HG03378 (cell line): ENCODE measurements at regions not wholly inside any gene's neighbourhood (a gene's known extent, or its start where the extent isn't known, plus 50 kb on each side); places are given as distances from the start of the nearest gene placed in this dataset.

Experiments
- ATAC-seq: cut with Tn5 transposase; IDR thresholded peaks from one replicate; pipeline ENCODE4 v1.9.1; 2021; ENCODE audit warnings: mild to moderate bottlenecking, moderate library complexity; ENCODE audit not compliant: unreplicated experiment

DNA sequence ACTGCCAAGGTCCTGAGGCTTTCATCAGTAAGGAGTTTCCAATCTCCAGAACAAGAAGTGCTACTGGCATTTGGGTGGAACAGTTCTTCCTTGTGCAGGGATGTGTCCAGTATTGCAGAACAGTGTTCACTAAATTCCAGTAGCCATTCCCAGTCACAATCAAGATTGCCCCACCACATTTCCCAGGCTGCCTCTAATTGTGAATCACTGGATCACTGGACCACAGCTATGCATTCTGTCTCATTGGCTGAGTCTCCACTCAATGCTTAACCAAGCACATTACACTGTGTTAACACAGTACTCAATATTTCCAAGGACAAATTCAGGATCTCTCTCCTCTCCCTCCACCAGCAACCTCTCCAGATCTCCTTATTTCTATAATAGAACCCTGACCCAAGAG lies 160.2 kb upstream of the CCDC150 start:
- ATAC-seq: no peak

- no peak for ATAC-seq
Measured at GRCh38 chr2:196480653-196481323, 158.7 kb upstream of the CCDC150 start.

- ATAC-seq: no peak
Measured at GRCh38 chr2:196481324-196481697, 158.2 kb upstream of the CCDC150 start.

- ATAC-seq: no peak
Measured at GRCh38 chr2:196482119-196483065, 157.1 kb upstream of the CCDC150 start.

GRCh38 chr2:196486146-196486545 lies 153.4 kb upstream of the CCDC150 start:
- no peak for ATAC-seq

DNA sequence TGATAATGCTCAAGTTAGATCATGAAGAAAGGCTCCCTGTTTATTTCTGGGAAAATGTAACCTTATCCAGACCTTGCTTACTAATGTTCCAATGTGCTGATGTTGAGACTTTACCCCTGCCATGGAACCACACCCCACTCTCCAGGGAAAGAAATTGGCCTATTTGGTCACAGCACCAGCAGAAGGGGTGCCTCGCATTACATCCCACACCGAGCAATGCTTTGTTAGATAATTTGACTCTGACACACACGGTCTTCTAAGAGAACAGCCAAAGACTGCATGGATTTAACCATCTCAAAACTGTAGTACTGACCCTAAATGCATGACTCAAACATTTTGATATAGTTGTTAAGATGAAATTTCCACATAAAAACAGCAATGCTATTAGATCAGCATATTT lies 152.1 kb upstream of the CCDC150 start:
- ATAC-seq: no peak

DNA sequence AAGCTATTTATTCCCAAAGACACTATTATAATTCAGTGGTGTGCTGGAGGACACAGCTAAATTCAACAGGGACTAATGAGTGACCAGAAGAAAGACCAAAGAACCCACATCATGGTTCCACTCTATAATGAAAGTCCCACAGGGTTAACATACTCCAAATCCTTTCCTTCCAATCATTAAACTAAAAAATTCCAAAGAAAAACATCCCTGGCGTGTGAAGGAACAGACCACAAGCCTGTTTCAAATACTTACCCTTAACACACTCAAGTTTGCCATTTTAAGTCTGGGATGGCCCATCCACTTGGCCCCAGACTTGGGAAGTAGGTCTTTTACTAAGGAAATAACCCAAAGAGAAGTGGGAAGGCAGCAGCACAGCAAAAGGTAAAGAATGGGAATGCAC lies 150.1 kb upstream of the CCDC150 start:
- no peak for ATAC-seq

DNA sequence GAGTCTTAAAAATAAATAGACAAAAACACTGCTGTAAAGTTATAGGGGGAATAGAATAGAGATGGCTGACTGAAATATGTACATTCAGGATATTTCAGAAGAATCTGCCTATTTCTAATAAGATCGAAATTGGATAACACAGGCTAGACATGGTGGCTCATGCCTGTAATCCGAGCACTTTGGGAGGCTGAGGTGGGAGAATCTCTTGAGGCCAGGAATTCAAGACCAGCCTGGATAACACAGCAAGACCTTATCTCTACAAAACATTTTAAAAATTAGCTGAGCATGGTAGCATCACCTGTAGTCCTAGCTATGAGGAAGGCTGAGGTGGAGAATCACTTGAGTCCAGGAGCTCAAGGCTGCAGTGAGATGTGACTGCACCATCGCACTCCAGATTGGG lies 146.6 kb upstream of the CCDC150 start:
- ATAC-seq: no peak

DNA sequence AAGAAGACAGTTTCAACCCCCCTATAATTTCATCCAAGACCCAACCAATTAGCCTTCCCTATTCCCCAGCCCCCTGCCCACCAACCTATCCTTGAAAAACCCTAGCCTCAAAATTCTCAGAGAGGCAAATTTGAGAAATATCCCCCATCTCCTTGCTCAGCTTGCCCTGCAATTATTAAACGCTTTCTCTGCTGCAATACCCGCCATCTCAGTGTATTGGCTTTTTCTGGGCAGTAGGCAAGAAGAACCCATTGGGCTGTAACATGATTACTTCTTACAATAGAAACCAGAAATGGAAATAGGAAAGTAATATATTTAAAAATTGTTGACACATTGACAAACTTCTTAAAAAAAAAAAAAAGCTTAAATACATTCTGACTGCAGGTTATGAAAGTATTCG lies 140.6 kb upstream of the CCDC150 start:
- ATAC-seq: no peak

DNA sequence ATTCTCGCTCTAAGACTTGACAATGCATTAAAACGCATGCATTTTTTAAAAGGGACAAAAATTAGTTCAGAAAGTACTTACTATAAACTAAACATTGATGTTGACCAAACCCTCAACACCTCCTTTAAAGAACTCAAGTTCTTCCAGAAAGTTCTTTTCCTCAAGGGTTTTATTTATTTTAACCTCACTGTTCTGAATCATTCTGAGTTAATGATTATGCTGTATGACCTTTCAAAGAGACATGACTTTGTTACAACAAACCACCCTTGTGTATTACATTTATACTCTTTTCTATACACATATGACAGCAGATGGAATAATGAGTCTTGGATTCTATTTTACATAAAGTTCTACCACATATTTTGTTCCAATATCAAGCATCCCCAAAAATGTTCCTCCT lies 139.8 kb upstream of the CCDC150 start:
- no peak for ATAC-seq

DNA sequence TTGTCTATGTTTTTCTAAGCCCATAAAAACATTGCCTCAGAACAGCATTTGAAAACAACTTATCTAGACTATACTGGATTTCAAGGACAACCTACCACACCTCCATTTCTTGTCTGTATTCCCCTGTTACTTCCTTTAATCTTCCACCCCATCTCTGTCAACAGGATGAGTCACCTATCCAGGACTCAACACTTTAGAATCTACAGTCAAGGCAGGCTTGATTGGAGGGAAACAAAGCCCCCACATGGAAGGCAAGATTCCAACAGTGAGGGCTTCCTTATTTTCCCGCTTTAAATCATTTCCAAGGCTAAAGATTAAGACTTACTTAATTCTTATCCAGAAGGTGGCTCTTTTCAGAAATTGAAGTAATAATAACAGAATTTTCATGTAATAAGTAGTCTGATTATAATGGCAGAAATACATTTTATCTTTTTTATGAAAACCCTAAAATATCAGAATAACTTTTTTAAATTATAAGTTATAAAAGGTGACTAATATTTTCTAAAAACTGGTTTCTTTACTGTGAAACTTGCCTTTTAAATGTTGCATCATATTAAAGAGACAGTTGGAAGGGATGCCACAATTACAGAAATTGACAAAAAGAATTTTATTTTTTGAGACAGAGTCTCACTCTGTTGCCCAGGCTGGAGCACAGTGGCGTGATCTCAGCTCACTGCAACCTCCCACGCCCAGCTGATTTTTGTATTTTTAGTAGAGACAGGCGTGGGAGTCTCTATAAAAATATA lies 138.7 kb upstream of the CCDC150 start:
- no peak for ATAC-seq

GRCh38 chr2:196501836-196502235 lies 137.7 kb upstream of the CCDC150 start:
- no peak for ATAC-seq

DNA sequence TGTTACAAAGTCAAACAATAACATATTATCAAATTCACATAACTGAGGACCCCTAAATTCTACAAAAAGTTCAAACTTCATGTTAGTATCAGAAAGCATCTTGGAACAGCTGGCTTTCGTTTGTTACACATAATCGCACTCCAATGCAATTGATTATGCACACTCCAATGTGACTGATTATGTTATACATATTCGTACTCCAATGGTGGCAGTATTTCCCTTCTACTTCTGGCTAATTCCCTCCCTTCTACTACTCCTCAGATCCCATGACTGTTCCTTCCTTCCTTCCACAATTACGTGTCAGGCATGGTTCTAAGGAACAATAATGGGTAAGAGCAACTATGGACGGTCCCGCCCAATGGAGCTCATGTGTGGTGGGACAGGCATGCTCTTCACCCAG lies 137.1 kb upstream of the CCDC150 start:
- no peak for ATAC-seq

DNA sequence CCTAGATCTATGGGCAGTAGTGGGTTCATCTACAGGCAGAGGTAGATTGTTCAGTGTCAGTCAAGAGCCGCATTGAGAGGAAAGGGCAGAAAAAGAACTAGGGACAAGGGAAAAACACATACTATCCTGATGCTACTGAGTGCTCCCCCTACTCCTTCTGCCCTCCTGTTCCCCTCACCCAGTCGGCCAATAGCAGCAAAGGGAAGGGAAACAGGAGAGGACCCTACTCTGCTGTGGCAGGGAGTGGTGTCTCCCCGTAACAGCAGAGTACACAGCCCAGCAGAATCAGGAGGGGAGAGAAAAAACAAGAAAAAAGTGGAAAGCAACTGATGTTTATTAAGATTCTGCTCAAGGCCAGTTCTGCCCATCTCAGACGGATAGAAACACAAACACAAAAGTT lies 136.1 kb upstream of the CCDC150 start:
- ATAC-seq: no peak

GRCh38 chr2:196504788-196505187 lies 134.7 kb upstream of the CCDC150 start:
- ATAC-seq: peak; percentile 87

DNA sequence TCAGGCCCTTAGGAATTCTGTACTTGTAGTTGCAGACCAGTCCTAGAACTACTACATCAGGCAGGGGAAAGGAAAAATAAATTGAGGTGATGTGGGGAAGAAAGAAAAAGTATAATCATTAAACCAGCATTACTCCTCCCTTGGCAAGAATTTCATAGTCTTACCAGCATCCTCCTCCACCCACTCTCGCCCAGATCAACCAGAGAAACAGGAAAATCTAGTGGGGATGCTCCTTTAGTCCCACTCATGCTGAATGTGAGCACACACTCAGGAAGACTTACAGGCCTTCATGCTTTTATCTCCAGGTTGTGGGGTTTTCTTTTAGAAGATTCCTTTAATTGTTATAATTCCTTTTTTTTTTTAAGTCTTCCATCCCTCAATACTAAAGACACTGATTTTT lies 129.3 kb upstream of the CCDC150 start:
- ATAC-seq: no peak

GRCh38 chr2:196511258-196512168 lies 128.0 kb upstream of the CCDC150 start:
- ATAC-seq: no peak

GRCh38 chr2:196513796-196514526 lies 125.6 kb upstream of the CCDC150 start:
- ATAC-seq: no peak

DNA sequence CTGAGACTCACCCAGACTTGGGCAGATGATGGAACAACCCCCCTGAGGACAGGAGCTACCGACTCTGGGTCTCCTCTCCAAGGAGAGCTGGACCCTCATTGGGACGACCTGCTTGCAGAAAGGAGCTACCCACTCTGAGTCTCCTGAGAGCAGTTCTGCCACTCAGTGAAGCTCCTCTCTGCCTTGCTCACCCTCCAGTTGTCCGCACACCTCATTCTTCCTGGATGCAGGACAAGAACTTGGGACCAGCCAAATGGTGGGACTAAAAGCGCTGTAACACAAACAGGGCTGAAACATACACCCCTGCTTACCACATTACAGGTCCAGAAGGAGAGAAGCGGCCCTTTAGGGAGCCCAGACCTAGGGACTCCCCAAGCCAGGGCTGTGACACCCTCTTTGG lies 124.9 kb upstream of the CCDC150 start:
- no peak for ATAC-seq

DNA sequence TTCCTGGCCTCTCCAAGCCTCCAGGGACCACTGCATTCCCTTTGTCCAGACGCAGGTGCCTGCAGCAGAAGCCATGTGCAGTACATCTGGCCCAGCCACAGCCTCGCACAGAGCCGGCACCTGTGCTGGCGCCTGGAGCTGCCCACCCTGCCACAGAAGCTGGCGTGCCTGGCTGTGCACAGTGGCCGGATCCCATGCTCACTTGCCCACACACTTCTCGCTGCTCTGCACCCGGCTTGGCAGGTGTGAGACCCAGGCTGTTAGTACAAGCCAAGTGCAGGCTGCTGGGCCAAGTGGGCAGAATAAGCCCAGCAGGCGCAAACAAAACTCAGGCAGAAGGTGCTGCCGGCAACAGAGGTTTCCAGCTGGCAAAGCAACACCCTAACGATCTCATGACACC lies 124.5 kb upstream of the CCDC150 start:
- ATAC-seq: no peak
